T-helper 2 cell treated with Interferon-gamma antibody and Interleukin-4, amounts not matched to agents 100 ng/mL and 5 ng/mL, for 36 hours (primary cell): ENCODE measurements at regions not wholly inside any gene's neighbourhood (a gene's known extent, or its start where the extent isn't known, plus 50 kb on each side); places are given as distances from the start of the nearest gene placed in this dataset.

ENCODE experiments used
- intact Hi-C: fragments of 100-400 bp; cut with micrococcal nuclease; formaldehyde crosslinking; loops from one replicate; pipeline ENCODE4 v1.15.1; 2023

- intact Hi-C loops, result no loop called here
Measured at GRCh38 chr2:193528458-193528857, 1333.7 kb upstream of the TMEFF2 start.

GRCh38 chr2:193527146-193527545 lies 1332.4 kb upstream of the TMEFF2 start:
- intact Hi-C loops, result no loop called here

GRCh38 chr2:193523662-193524061 lies 1328.9 kb upstream of the TMEFF2 start:
- intact Hi-C loops, result no loop called here

GRCh38 chr2:193521523-193521922 lies 1326.8 kb upstream of the TMEFF2 start:
- intact Hi-C loops, result no loop called here

- intact Hi-C loops, result no loop called here
Measured at GRCh38 chr2:193520709-193521458, 1326.2 kb upstream of the TMEFF2 start.

GRCh38 chr2:193518041-193518817 lies 1323.5 kb upstream of the TMEFF2 start:
- intact Hi-C loops, result no loop called here

GRCh38 chr2:193517615-193518014 lies 1322.9 kb upstream of the TMEFF2 start:
- intact Hi-C loops, result no loop called here

- intact Hi-C loops, result no loop called here
Measured at GRCh38 chr2:193506035-193506434, 1311.3 kb upstream of the TMEFF2 start.

GRCh38 chr2:193505620-193506019 lies 1310.9 kb upstream of the TMEFF2 start:
- intact Hi-C loops, result no loop called here

GRCh38 chr2:193502363-193503035 lies 1307.8 kb upstream of the TMEFF2 start:
- intact Hi-C loops, result no loop called here

- intact Hi-C loops, result no loop called here
Measured at GRCh38 chr2:193496786-193497185, 1302.1 kb upstream of the TMEFF2 start.

- intact Hi-C loops, result no loop called here
Measured at GRCh38 chr2:193482557-193482956, 1287.8 kb upstream of the TMEFF2 start.

- intact Hi-C loops, result no loop called here
Measured at GRCh38 chr2:193480187-193480586, 1285.5 kb upstream of the TMEFF2 start.

GRCh38 chr2:193476171-193476800 lies 1281.6 kb upstream of the TMEFF2 start:
- intact Hi-C loops, result no loop called here

- intact Hi-C loops, result no loop called here
Measured at GRCh38 chr2:193475038-193475437, 1280.3 kb upstream of the TMEFF2 start.

- intact Hi-C loops, result no loop called here
Measured at GRCh38 chr2:193469251-193469650, 1274.5 kb upstream of the TMEFF2 start.

- intact Hi-C loops, result no loop called here
Measured at GRCh38 chr2:193467276-193467987, 1272.7 kb upstream of the TMEFF2 start.

GRCh38 chr2:193463011-193463410 lies 1268.3 kb upstream of the TMEFF2 start:
- intact Hi-C loops, result no loop called here

GRCh38 chr2:193462411-193462810 lies 1267.7 kb upstream of the TMEFF2 start:
- intact Hi-C loops, result no loop called here

- intact Hi-C loops, result no loop called here
Measured at GRCh38 chr2:193461431-193461934, 1266.8 kb upstream of the TMEFF2 start.

GRCh38 chr2:193446967-193447366 lies 1252.2 kb upstream of the TMEFF2 start:
- intact Hi-C loops, result no loop called here
